ENCODE measurements at regions not wholly inside any gene's neighbourhood (a gene's known extent, or its start where the extent isn't known, plus 50 kb on each side); places are given as distances from the start of the nearest gene placed in this dataset.

DNA sequence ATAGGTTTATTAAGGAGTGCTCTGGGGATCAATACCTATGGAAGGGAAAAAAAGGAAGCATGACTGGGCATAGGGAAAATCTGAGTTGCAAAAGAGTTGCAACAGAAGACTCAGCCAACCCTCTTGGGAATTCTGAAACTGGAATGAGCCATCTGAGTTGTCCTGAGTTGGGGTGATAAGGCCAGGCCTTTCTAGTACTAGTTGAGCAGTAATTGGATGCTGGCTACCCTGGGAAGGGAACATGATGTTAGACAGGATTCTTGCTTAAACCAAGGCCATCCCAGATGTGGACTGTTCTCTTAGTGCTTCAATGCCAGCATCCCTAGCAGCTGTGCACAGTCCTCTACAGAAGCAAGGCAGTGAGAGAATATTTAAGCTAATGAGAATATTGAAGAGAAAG lies 348.8 kb upstream of the GULP1 start:
- H3K56ac ChIP-seq (ENCODE audit: extremely low read depth, insufficient read depth, low read length) = no peak overlapping the region
- ChIA-PET CTCF (interaction anchor here (0.6 kb wide), 1 partner anchor 486 kb away, joined by 3 read pairs; no protein-coding TSS in a partner anchor), POLR2A (ENCODE audit: unreplicated experiment) (no interaction called here)
- no peak overlapping the region for H3K27ac ChIP-seq (ENCODE audit: insufficient read depth, low read length)
- ATAC-seq (ENCODE audit: low read depth) = no peak
- H3K23ac ChIP-seq (ENCODE audit: low read depth, low read length) = no peak overlapping the region
- TF ChIP-seq MAFK (IDR thresholded peaks at IDR 0.05; ENCODE audit: low read depth, low read length) (no peak), CEBPB (IDR thresholded peaks at IDR 0.05; ENCODE audit: low read depth, low read length) (no peak), CTCF (conservative IDR thresholded peaks at IDR 0.05; ENCODE audit: low read depth, low read length) (no peak), BHLHE40 (IDR thresholded peaks at IDR 0.05; ENCODE audit: low read depth, low read length) (no peak), CHD1 (IDR thresholded peaks at IDR 0.05; ENCODE audit: low read depth, low read length) (no peak), RAD21 (IDR thresholded peaks at IDR 0.05; ENCODE audit: low read length) (no peak), SMC3 (IDR thresholded peaks at IDR 0.05; ENCODE audit: low read depth, low read length) (no peak)
- DNase-seq = no peak
- H2BK15ac ChIP-seq (ENCODE audit: low read depth, low read length) = no peak overlapping the region
- H3K4me3 ChIP-seq (ENCODE audit: insufficient read depth, low read depth, low read length) = no peak overlapping the region
- no peak overlapping the region for H3K18ac ChIP-seq (ENCODE audit: low read depth, low read length)
- H3K4me1 ChIP-seq (ENCODE audit: control insufficient read depth, insufficient read depth, low read length) = no peaks in the 10 kb centered on the region
- intact Hi-C loops (cut with micrococcal nuclease) (no loop called here), in situ Hi-C loops (cut with MboI; ENCODE audit: low sequenced_read_pairs) (no loop called here), dilution Hi-C loops (cut with HindIII; ENCODE audit: low sequenced_read_pairs, unreplicated experiment) (no loop called here)
- H3K4me2 ChIP-seq (ENCODE audit: low read depth, low read length) = no peak overlapping the region
- H2AK9ac ChIP-seq (replicated peaks; ENCODE audit: low read depth, low read length, poor library complexity) = no peak overlapping the region
- H2BK5ac ChIP-seq (ENCODE audit: low read depth, low read length, poor library complexity, severe bottlenecking) = no peak overlapping the region
- no peaks in the 10 kb centered on the region for H3K27me3 ChIP-seq (ENCODE audit: control insufficient read depth, insufficient read depth, low read length)
- no peak overlapping the region for H3K4ac ChIP-seq (ENCODE audit: low read depth, low read length)
- no peak overlapping the region for H2BK120ac ChIP-seq (ENCODE audit: low read depth, low read length)
- no peak overlapping the region for H3K9ac ChIP-seq (ENCODE audit: low read depth, low read length)
- no peaks in the 10 kb centered on the region for H3K36me3 ChIP-seq (ENCODE audit: control insufficient read depth, insufficient read depth, low read length)
- H3K9me1 ChIP-seq (ENCODE audit: insufficient read depth, low read length) = no peaks in the 10 kb centered on the region
- H3K14ac ChIP-seq (replicated peaks; ENCODE audit: low read depth, low read length) = no peak overlapping the region
- H2BK20ac ChIP-seq (ENCODE audit: low read depth, low read length) = no peak overlapping the region
- H2AFZ ChIP-seq (replicated peaks; ENCODE audit: low read length, poor library complexity) = no peak overlapping the region
- H3K79me1 ChIP-seq (ENCODE audit: low read depth in 1 of 2, low read length in 2 of 2) = no peaks in the 10 kb centered on the region
- no peak overlapping the region for H2AK5ac ChIP-seq (ENCODE audit: low read depth, low read length)
- H3K9me3 ChIP-seq (ENCODE audit: control insufficient read depth, insufficient read depth, low read length) = no peaks in the 10 kb centered on the region
- no peak overlapping the region for H4K5ac ChIP-seq (ENCODE audit: low read depth, low read length)
- no TSS peak for BruUV-seq (replicated peaks)
- no peak overlapping the region for H4K8ac ChIP-seq (ENCODE audit: low read depth in 2 of 2, low read length in 2 of 2)
- H4K91ac ChIP-seq (ENCODE audit: insufficient read depth, low read depth, low read length) = no peak overlapping the region
- no peaks in the 10 kb centered on the region for H4K20me1 ChIP-seq (ENCODE audit: insufficient read depth, low read length)
